Karpas-422 (cell line): ENCODE measurements at regions not wholly inside any gene's neighbourhood (a gene's known extent, or its start where the extent isn't known, plus 50 kb on each side); places are given as distances from the start of the nearest gene placed in this dataset.

ENCODE experiments used
- DNase-seq: peaks from one replicate; pipeline ENCODE4 v3.0.0-alpha.2; 2015
- H2AFZ ChIP-seq: fragments of 200-600 bp; sonication (generic); 2 replicates; pipeline ENCODE4 v1.6.1; 2014; ENCODE audit warnings: antibody characterized with exemption, low read length, mixed read lengths
- H3K27ac ChIP-seq: fragments of 200-600 bp; sonication (generic); 2 replicates; pipeline ENCODE4 v1.5.1; 2014; ENCODE audit warnings: mild to moderate bottlenecking, low read length, moderate library complexity
- H3K27me3 ChIP-seq: fragments of 200-600 bp; sonication (generic); 2 replicates; pipeline ENCODE4 v1.6.1; 2014; ENCODE audit warnings: low read length, mixed read lengths
- H3K36me3 ChIP-seq: fragments of 200-600 bp; sonication (generic); 2 replicates; pipeline ENCODE4 v1.6.1; 2014; ENCODE audit warnings: low read length, mixed read lengths; ENCODE audit not compliant: insufficient read depth
- H3K4me1 ChIP-seq: fragments of 200-600 bp; sonication (generic); 2 replicates; pipeline ENCODE4 v1.6.1; 2014; ENCODE audit warnings: mild to moderate bottlenecking, low read length, mixed read lengths
- H3K4me2 ChIP-seq: fragments of 200-600 bp; sonication (generic); 2 replicates; pipeline ENCODE4 v1.6.1; 2014; ENCODE audit warnings: low read length, low read depth, mild to moderate bottlenecking; ENCODE audit not compliant: poor library complexity, severe bottlenecking
- H3K4me3 ChIP-seq: fragments of 200-600 bp; sonication (generic); 2 replicates; pipeline ENCODE4 v1.5.1; 2014; ENCODE audit warnings: mild to moderate bottlenecking, antibody characterized with exemption, low read length, mixed read lengths
- H3K79me2 ChIP-seq: fragments of 200-600 bp; sonication (generic); 2 replicates; pipeline ENCODE4 v1.6.1; 2014; ENCODE audit warnings: mild to moderate bottlenecking, low read length, mixed read lengths
- H3K9ac ChIP-seq: fragments of 200-600 bp; sonication (generic); 2 replicates; pipeline ENCODE4 v1.6.0; 2014; ENCODE audit warnings: low read length
- H3K9me2 ChIP-seq: fragments of 200-600 bp; sonication (generic), shearing (Covaris generic); replicated peaks from 2 replicates; pipeline ENCODE4 v1.6.0; 2014; ENCODE audit warnings: mild to moderate bottlenecking, low read length, moderate library complexity; ENCODE audit not compliant: insufficient read depth
- H3K9me3 ChIP-seq: fragments of 300-700, 200-600 bp; sonication (generic); 2 replicates; pipeline ENCODE4 v1.6.1; 2014; ENCODE audit warnings: low read length, mixed read lengths
- H4K20me1 ChIP-seq: fragments of 200-600 bp; sonication (generic); 2 replicates; pipeline ENCODE4 v1.6.1; 2014; ENCODE audit warnings: mild to moderate bottlenecking, antibody characterized with exemption, low read length, low read depth; ENCODE audit not compliant: insufficient read depth

- Histone ChIP-seq H3K4me1 (no peaks in the 10 kb centered on the region), H4K20me1 (no peaks in the 10 kb centered on the region), H3K9ac (no peak overlapping the region), H2AFZ (no peak overlapping the region), H3K27ac (no peak overlapping the region), H3K9me3 (no peaks in the 10 kb centered on the region), H3K9me2 (no peaks in the 10 kb centered on the region), H3K27me3 (no peaks in the 10 kb centered on the region), H3K4me3 (no peak overlapping the region), H3K36me3 (no peaks in the 10 kb centered on the region), H3K79me2 (no peaks in the 10 kb centered on the region), H3K4me2 (no peak overlapping the region)
- no peak for DNase-seq
Observed at GRCh38 chr2:145759228-145759915, 1239.5 kb upstream of the ZEB2 start.

- Histone ChIP-seq H3K9me3 (no peaks in the 10 kb centered on the region), H3K4me2 (no peak overlapping the region), H2AFZ (0 out of 2 replicates have a peak overlapping the region, but pooled peaks have one; percentile 61), H3K4me1 (peaks cover 15% of the 10 kb centered on the region), H3K36me3 (no peaks in the 10 kb centered on the region), H3K4me3 (no peak overlapping the region), H3K79me2 (no peaks in the 10 kb centered on the region), H4K20me1 (no peaks in the 10 kb centered on the region), H3K9ac (no peak overlapping the region), H3K27me3 (no peaks in the 10 kb centered on the region), H3K9me2 (no peaks in the 10 kb centered on the region), H3K27ac (no peak overlapping the region)
- no peak for DNase-seq
Observed at GRCh38 chr2:145757503-145758246, 1237.8 kb upstream of the ZEB2 start.

- H3K9me2 ChIP-seq, result no peaks in the 10 kb centered on the region
- H3K4me2 ChIP-seq, result no peak overlapping the region
- H3K4me3 ChIP-seq, result no peak overlapping the region
- H3K9ac ChIP-seq, result no peak overlapping the region
- no peaks in the 10 kb centered on the region for H4K20me1 ChIP-seq
- no peaks in the 10 kb centered on the region for H3K36me3 ChIP-seq
- H3K27ac ChIP-seq, result no peak overlapping the region
- DNase-seq, result no peak
- H3K27me3 ChIP-seq, result no peaks in the 10 kb centered on the region
- no peaks in the 10 kb centered on the region for H3K79me2 ChIP-seq
- no peak overlapping the region for H2AFZ ChIP-seq
- no peaks in the 10 kb centered on the region for H3K9me3 ChIP-seq
- H3K4me1 ChIP-seq, result peaks cover 39% of the 10 kb centered on the region
Observed at GRCh38 chr2:145755019-145755837, 1235.3 kb upstream of the ZEB2 start.

GRCh38 chr2:145753966-145754365, 1234.0 kb upstream of the ZEB2 start:
- Histone ChIP-seq H4K20me1 (no peaks in the 10 kb centered on the region), H3K9ac (no peak overlapping the region), H3K4me3 (no peak overlapping the region), H3K27me3 (no peaks in the 10 kb centered on the region), H3K9me2 (no peaks in the 10 kb centered on the region), H3K27ac (no peak overlapping the region), H2AFZ (no peak overlapping the region), H3K36me3 (no peaks in the 10 kb centered on the region), H3K9me3 (no peaks in the 10 kb centered on the region), H3K79me2 (no peaks in the 10 kb centered on the region), H3K4me2 (no peak overlapping the region), H3K4me1 (peaks cover 52% of the 10 kb centered on the region)
- DNase-seq, result no peak

- Histone ChIP-seq H3K4me2 (peak overlapping the region; percentile 70), H3K4me1 (peaks cover 56% of the 10 kb centered on the region), H3K27ac (peak overlapping the region; percentile 92), H3K9me3 (no peaks in the 10 kb centered on the region), H2AFZ (peak overlapping the region; percentile 22), H3K36me3 (no peaks in the 10 kb centered on the region), H3K4me3 (no peak overlapping the region), H3K9me2 (no peaks in the 10 kb centered on the region), H4K20me1 (no peaks in the 10 kb centered on the region), H3K79me2 (no peaks in the 10 kb centered on the region), H3K27me3 (no peaks in the 10 kb centered on the region), H3K9ac (peak overlapping the region; percentile 47)
- no peak for DNase-seq
Observed at GRCh38 chr2:145753041-145753608, 1233.2 kb upstream of the ZEB2 start.

- Histone ChIP-seq H3K27me3 (no peaks in the 10 kb centered on the region), H3K27ac (peak overlapping the region; percentile 92), H3K36me3 (no peaks in the 10 kb centered on the region), H3K4me3 (peak overlapping the region; percentile 37; the same call in 1 of the 2 replicates), H3K9ac (peak overlapping the region; percentile 52), H3K9me3 (no peaks in the 10 kb centered on the region), H3K4me1 (peaks cover 56% of the 10 kb centered on the region), H3K79me2 (no peaks in the 10 kb centered on the region), H4K20me1 (no peaks in the 10 kb centered on the region), H2AFZ (peak overlapping the region; percentile 78), H3K9me2 (no peaks in the 10 kb centered on the region), H3K4me2 (peak overlapping the region; percentile 70)
- DNase-seq, result peak; percentile 88
Observed at GRCh38 chr2:145752091-145752806, 1232.3 kb upstream of the ZEB2 start.

GRCh38 chr2:145751629-145752028, 1231.7 kb upstream of the ZEB2 start:
- Histone ChIP-seq H2AFZ (peak overlapping the region; percentile 78; the same call in 1 of the 2 replicates), H3K36me3 (no peaks in the 10 kb centered on the region), H3K79me2 (no peaks in the 10 kb centered on the region), H3K9me3 (no peaks in the 10 kb centered on the region), H3K4me3 (peak overlapping the region; percentile 37), H3K27ac (peak overlapping the region; percentile 92), H3K4me2 (peak overlapping the region; percentile 70), H3K4me1 (peaks cover 56% of the 10 kb centered on the region), H3K9me2 (no peaks in the 10 kb centered on the region), H4K20me1 (no peaks in the 10 kb centered on the region), H3K27me3 (no peaks in the 10 kb centered on the region), H3K9ac (peak overlapping the region; percentile 52)
- DNase-seq, result peak; percentile 61
